Embryonic facial prominence (tissue), 1 donor: ENCODE measurements at regions not wholly inside any gene's neighbourhood (a gene's known extent, or its start where the extent isn't known, plus 50 kb on each side); places are given as distances from the start of the nearest gene placed in this dataset.
"Not testable (repeated sequence)": the region's sequence is repeated elsewhere in the genome, so short reads cannot be mapped to it uniquely, and the experiment has no call there.

Source experiments
- DNase-seq: peaks from one replicate; pipeline ENCODE4 v3.0.0-alpha.2; 2016; ENCODE audit errors: extremely low spot score

GRCh38 chr18:23311351-23312121 lies 141.6 kb upstream of the RIOK3 start:
- no peak for DNase-seq

- DNase-seq = no peak
These were observed 139.7 kb upstream of the RIOK3 start for GRCh38 chr18:23313379-23313778.

GRCh38 chr18:23314672-23315071 lies 138.4 kb upstream of the RIOK3 start:
- DNase-seq = no peak

- no peak for DNase-seq
These were observed 136.8 kb upstream of the RIOK3 start for GRCh38 chr18:23316316-23316715.

GRCh38 chr18:23316988-23317387 lies 136.1 kb upstream of the RIOK3 start:
- DNase-seq = no peak

GRCh38 chr18:23317975-23318675 lies 135.0 kb upstream of the RIOK3 start:
- DNase-seq = no peak

GRCh38 chr18:23320709-23321236 lies 132.3 kb upstream of the RIOK3 start:
- DNase-seq = no peak

- no peak for DNase-seq
These were observed 131.1 kb upstream of the RIOK3 start for GRCh38 chr18:23321996-23322395.

GRCh38 chr18:23324056-23324811 lies 128.9 kb upstream of the RIOK3 start:
- no peak for DNase-seq

GRCh38 chr18:23324861-23325260 lies 128.2 kb upstream of the RIOK3 start:
- DNase-seq = no peak

- DNase-seq = not testable (repeated sequence)
These were observed 123.4 kb upstream of the RIOK3 start for GRCh38 chr18:23329671-23330070.

GRCh38 chr18:23330423-23330822 lies 122.7 kb upstream of the RIOK3 start:
- no peak for DNase-seq

GRCh38 chr18:23331091-23331920 lies 121.8 kb upstream of the RIOK3 start:
- DNase-seq = no peak

- no peak for DNase-seq
These were observed 120.7 kb upstream of the RIOK3 start for GRCh38 chr18:23332356-23332755.

GRCh38 chr18:23333827-23334226 lies 119.3 kb upstream of the RIOK3 start:
- no peak for DNase-seq

GRCh38 chr18:23334569-23334968 lies 118.5 kb upstream of the RIOK3 start:
- no peak for DNase-seq

- no peak for DNase-seq
These were observed 117.0 kb upstream of the RIOK3 start for GRCh38 chr18:23336101-23336500.

GRCh38 chr18:23337599-23338444 lies 115.3 kb upstream of the RIOK3 start:
- DNase-seq = peak; percentile 23

- DNase-seq = peak; percentile 8
These were observed 112.4 kb upstream of the RIOK3 start for GRCh38 chr18:23340661-23341060.

- DNase-seq = no peak
These were observed 111.7 kb upstream of the RIOK3 start for GRCh38 chr18:23341383-23341782.
